HG03175 (cell line): ENCODE measurements at regions not wholly inside any gene's neighbourhood (a gene's known extent, or its start where the extent isn't known, plus 50 kb on each side); places are given as distances from the start of the nearest gene placed in this dataset.

ENCODE experiments used
- ATAC-seq: cut with Tn5 transposase; IDR thresholded peaks from one replicate; pipeline ENCODE4 v1.9.1; 2021; ENCODE audit warnings: mild to moderate bottlenecking, moderate library complexity; ENCODE audit not compliant: unreplicated experiment

- no peak for ATAC-seq
Observed at GRCh38 chr17:63240106-63240505, 206.0 kb downstream of the CYB561 start.

- ATAC-seq: no peak
Observed at GRCh38 chr17:63246344-63246743, 199.8 kb downstream of the CYB561 start.

GRCh38 chr17:63247706-63248105 is 198.4 kb downstream of the CYB561 start:
- no peak for ATAC-seq

GRCh38 chr17:63249256-63250004 is 196.7 kb downstream of the CYB561 start:
- no peak for ATAC-seq

- ATAC-seq: no peak
Observed at GRCh38 chr17:63250830-63251229, 195.3 kb downstream of the CYB561 start.

GRCh38 chr17:63258785-63259184 is 187.3 kb downstream of the CYB561 start:
- no peak for ATAC-seq

- no peak for ATAC-seq
Observed at GRCh38 chr17:63262751-63263476, 183.2 kb downstream of the CYB561 start.

- ATAC-seq: no peak
Observed at GRCh38 chr17:63265526-63265925, 180.6 kb downstream of the CYB561 start.

- no peak for ATAC-seq
Observed at GRCh38 chr17:63267846-63268245, 178.3 kb downstream of the CYB561 start.

- ATAC-seq: no peak
Observed at GRCh38 chr17:63268827-63269226, 177.3 kb downstream of the CYB561 start.

- no peak for ATAC-seq
Observed at GRCh38 chr17:63270610-63271009, 175.5 kb downstream of the CYB561 start.

GRCh38 chr17:63274146-63274545 is 172.0 kb downstream of the CYB561 start:
- no peak for ATAC-seq

- no peak for ATAC-seq
Observed at GRCh38 chr17:63275318-63275970, 170.7 kb downstream of the CYB561 start.

- no peak for ATAC-seq
Observed at GRCh38 chr17:63275971-63276745, 169.9 kb downstream of the CYB561 start.

- no peak for ATAC-seq
Observed at GRCh38 chr17:63276821-63277220, 169.3 kb downstream of the CYB561 start.

GRCh38 chr17:63277629-63278028 is 168.5 kb downstream of the CYB561 start:
- ATAC-seq: no peak

GRCh38 chr17:63278728-63279442 is 167.2 kb downstream of the CYB561 start:
- ATAC-seq: peak; percentile 49

GRCh38 chr17:63279498-63280230 is 166.4 kb downstream of the CYB561 start:
- no peak for ATAC-seq

- ATAC-seq: peak; percentile 78
Observed at GRCh38 chr17:63282455-63282854, 163.7 kb downstream of the CYB561 start.

- ATAC-seq: no peak
Observed at GRCh38 chr17:63285551-63285950, 160.6 kb downstream of the CYB561 start.
